K562 (cell line): ENCODE measurements at regions not wholly inside any gene's neighbourhood (a gene's known extent, or its start where the extent isn't known, plus 50 kb on each side); places are given as distances from the start of the nearest gene placed in this dataset.
"Not testable (repeated sequence)": the region's sequence is repeated elsewhere in the genome, so short reads cannot be mapped to it uniquely, and the experiment has no call there.

Source experiments
- NFRKB ChIP-seq: fragments of 450-650 bp; IDR thresholded peaks from 2 replicates; pipeline ENCODE4 v1.6.1; 2016; ENCODE audit warnings: low read depth
- POU5F1 ChIP-seq: fragments of 150-350 bp; IDR thresholded peaks from 2 replicates; pipeline ENCODE4 v1.6.1; 2014; ENCODE audit warnings: borderline replicate concordance, low read length, low read depth, mild to moderate bottlenecking; ENCODE audit not compliant: partially characterized antibody
- SIN3A ChIP-seq, 2 experiments: fragments of 150-350 bp in 1 of 2; IDR thresholded peaks; 2 replicates each; pipeline ENCODE4 v1.6.1; 2011 to 2016; ENCODE audit warnings: borderline replicate concordance in 2 of 2, low read depth in 2 of 2, low read length in 2 of 2, mild to moderate bottlenecking in 2 of 2, moderate library complexity in 2 of 2; ENCODE audit not compliant: control insufficient read depth in 1 of 2
- ZNF431 ChIP-seq: sonication (generic); formaldehyde crosslinking; IDR thresholded peaks from 2 replicates; pipeline ENCODE4 v1.8.0; 2022; ENCODE audit warnings: mild to moderate bottlenecking, missing genetic modification reagents
- TF ChIP-seq, protein P1 (sequence below): sonication (generic); formaldehyde crosslinking; IDR thresholded peaks from 2 replicates; pipeline ENCODE4 v1.9.0; 2022; ENCODE audit warnings: mild to moderate bottlenecking, missing genetic modification reagents
- TF ChIP-seq, protein P2 (sequence below): IDR thresholded peaks from 3 replicates; pipeline ENCODE4 v1.6.1; 2011; ENCODE audit warnings: borderline replicate concordance, mild to moderate bottlenecking, moderate library complexity; ENCODE audit not compliant: insufficient read length; ENCODE audit errors: extremely low read depth
- TF ChIP-seq, protein P3 (sequence below), 3 experiments: IDR thresholded peaks in 2 of 3; conservative IDR thresholded peaks in 1 of 3; 2 replicates each; pipeline ENCODE4 v1.5.1; 2011 to 2012; ENCODE audit warnings: low read length in 3 of 3, mild to moderate bottlenecking in 3 of 3, control low read depth in 2 of 3, improper control_type of control experiment in 1 of 3, inconsistent platforms in 1 of 3, low read depth in 1 of 3, mixed read lengths in 1 of 3, moderate library complexity in 1 of 3; ENCODE audit not compliant: insufficient read depth in 2 of 3
- TF ChIP-seq, protein P4 (sequence below): sonication (generic); formaldehyde crosslinking; IDR thresholded peaks from 2 replicates; pipeline ENCODE4 v1.8.0; 2023; ENCODE audit warnings: mild to moderate bottlenecking, missing genetic modification reagents
- TF ChIP-seq, protein P5 (sequence below): fragments of 250-450 bp; sonication (Bioruptor Pico); IDR thresholded peaks from 2 replicates; pipeline ENCODE4 v1.5.0; 2021
- TF ChIP-seq, protein P6 (sequence below), 2 experiments: fragments of 450-650 bp; IDR thresholded peaks; 2 replicates each; pipeline ENCODE4 v1.6.1; 2016

DNA sequence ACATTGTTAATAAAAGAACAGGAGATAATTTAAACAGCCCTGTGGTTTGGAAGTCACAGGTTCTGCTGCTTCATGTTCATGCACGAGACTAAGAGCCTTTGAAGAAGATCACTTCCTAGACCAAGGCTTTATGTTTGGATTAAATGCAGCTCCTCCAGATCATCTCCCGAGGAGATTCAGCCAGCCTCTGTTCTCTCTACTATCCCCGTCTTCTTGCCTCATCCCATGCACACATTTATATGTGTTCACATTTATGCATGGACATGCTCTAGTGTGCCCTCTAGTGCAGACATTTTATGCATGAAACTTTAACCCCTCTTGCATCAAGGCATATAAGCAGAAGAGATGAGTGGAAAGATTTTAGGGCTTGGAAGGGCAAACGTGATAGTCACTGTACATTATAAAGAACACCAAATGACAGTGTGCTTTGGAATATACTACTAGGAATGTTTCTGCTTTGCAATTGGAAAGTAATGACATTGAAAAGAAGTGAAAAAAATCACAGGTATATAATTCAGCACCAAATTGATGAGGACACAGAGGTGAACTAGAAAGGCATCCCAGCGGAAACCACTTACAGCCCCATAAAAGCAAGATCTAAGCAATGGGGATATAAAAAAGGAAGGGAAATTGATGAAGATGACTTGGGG is 271.5 kb upstream of the PLGLB2 start:
- TF ChIP-seq ZNF431 (CRISPR knock-in tag); POU5F1; SIN3A (IDR thresholded peaks at IDR 0.05; ENCODE audit: borderline replicate concordance in 2 of 2, control insufficient read depth in 1 of 2, low read depth in 2 of 2, low read length in 2 of 2); NFRKB: not testable (repeated sequence)
- TF ChIP-seq, protein P1, sequence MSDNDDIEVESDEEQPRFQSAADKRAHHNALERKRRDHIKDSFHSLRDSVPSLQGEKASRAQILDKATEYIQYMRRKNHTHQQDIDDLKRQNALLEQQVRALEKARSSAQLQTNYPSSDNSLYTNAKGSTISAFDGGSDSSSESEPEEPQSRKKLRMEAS (CRISPR knock-in tag) = not testable (repeated sequence)
- TF ChIP-seq, protein P2, sequence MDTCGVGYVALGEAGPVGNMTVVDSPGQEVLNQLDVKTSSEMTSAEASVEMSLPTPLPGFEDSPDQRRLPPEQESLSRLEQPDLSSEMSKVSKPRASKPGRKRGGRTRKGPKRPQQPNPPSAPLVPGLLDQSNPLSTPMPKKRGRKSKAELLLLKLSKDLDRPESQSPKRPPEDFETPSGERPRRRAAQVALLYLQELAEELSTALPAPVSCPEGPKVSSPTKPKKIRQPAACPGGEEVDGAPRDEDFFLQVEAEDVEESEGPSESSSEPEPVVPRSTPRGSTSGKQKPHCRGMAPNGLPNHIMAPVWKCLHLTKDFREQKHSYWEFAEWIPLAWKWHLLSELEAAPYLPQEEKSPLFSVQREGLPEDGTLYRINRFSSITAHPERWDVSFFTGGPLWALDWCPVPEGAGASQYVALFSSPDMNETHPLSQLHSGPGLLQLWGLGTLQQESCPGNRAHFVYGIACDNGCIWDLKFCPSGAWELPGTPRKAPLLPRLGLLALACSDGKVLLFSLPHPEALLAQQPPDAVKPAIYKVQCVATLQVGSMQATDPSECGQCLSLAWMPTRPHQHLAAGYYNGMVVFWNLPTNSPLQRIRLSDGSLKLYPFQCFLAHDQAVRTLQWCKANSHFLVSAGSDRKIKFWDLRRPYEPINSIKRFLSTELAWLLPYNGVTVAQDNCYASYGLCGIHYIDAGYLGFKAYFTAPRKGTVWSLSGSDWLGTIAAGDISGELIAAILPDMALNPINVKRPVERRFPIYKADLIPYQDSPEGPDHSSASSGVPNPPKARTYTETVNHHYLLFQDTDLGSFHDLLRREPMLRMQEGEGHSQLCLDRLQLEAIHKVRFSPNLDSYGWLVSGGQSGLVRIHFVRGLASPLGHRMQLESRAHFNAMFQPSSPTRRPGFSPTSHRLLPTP = not testable (repeated sequence)
- TF ChIP-seq, protein P3, sequence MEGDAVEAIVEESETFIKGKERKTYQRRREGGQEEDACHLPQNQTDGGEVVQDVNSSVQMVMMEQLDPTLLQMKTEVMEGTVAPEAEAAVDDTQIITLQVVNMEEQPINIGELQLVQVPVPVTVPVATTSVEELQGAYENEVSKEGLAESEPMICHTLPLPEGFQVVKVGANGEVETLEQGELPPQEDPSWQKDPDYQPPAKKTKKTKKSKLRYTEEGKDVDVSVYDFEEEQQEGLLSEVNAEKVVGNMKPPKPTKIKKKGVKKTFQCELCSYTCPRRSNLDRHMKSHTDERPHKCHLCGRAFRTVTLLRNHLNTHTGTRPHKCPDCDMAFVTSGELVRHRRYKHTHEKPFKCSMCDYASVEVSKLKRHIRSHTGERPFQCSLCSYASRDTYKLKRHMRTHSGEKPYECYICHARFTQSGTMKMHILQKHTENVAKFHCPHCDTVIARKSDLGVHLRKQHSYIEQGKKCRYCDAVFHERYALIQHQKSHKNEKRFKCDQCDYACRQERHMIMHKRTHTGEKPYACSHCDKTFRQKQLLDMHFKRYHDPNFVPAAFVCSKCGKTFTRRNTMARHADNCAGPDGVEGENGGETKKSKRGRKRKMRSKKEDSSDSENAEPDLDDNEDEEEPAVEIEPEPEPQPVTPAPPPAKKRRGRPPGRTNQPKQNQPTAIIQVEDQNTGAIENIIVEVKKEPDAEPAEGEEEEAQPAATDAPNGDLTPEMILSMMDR (IDR thresholded peaks at IDR 0.05 in 2 of 3, conservative IDR thresholded peaks at IDR 0.05 in 1 of 3; ENCODE audit: insufficient read depth in 2 of 3, low read depth in 1 of 3, low read length in 3 of 3) = not testable (repeated sequence)
- TF ChIP-seq, protein P4, sequence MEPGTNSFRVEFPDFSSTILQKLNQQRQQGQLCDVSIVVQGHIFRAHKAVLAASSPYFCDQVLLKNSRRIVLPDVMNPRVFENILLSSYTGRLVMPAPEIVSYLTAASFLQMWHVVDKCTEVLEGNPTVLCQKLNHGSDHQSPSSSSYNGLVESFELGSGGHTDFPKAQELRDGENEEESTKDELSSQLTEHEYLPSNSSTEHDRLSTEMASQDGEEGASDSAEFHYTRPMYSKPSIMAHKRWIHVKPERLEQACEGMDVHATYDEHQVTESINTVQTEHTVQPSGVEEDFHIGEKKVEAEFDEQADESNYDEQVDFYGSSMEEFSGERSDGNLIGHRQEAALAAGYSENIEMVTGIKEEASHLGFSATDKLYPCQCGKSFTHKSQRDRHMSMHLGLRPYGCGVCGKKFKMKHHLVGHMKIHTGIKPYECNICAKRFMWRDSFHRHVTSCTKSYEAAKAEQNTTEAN (CRISPR knock-in tag) = not testable (repeated sequence)
- TF ChIP-seq, protein P5, sequence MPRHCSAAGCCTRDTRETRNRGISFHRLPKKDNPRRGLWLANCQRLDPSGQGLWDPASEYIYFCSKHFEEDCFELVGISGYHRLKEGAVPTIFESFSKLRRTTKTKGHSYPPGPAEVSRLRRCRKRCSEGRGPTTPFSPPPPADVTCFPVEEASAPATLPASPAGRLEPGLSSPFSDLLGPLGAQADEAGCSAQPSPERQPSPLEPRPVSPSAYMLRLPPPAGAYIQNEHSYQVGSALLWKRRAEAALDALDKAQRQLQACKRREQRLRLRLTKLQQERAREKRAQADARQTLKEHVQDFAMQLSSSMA (CRISPR knock-in tag) = not testable (repeated sequence)
- TF ChIP-seq, protein P6, sequence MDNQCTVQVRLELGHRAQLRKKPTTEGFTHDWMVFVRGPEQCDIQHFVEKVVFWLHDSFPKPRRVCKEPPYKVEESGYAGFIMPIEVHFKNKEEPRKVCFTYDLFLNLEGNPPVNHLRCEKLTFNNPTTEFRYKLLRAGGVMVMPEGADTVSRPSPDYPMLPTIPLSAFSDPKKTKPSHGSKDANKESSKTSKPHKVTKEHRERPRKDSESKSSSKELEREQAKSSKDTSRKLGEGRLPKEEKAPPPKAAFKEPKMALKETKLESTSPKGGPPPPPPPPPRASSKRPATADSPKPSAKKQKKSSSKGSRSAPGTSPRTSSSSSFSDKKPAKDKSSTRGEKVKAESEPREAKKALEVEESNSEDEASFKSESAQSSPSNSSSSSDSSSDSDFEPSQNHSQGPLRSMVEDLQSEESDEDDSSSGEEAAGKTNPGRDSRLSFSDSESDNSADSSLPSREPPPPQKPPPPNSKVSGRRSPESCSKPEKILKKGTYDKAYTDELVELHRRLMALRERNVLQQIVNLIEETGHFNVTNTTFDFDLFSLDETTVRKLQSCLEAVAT (IDR thresholded peaks at IDR 0.05) = not testable (repeated sequence)
